OCI-LY7 (cell line): ENCODE measurements at regions not wholly inside any gene's neighbourhood (a gene's known extent, or its start where the extent isn't known, plus 50 kb on each side); places are given as distances from the start of the nearest gene placed in this dataset.

Experiments used
- BruUV-seq: library from RNA; stranded (reverse); fragments of 400-500 nt; replicated peaks from 2 replicates; lab custom pipeline; 2021; lab: Mats Ljungman, UMichigan
- CTCF ChIA-PET: fragments of 300-600 bp; sonication (Branson Sonifier 250); formaldehyde crosslinking; loops from one replicate; lab custom pipeline; 2022; ENCODE audit warnings: antibody characterized with exemption; ENCODE audit not compliant: unreplicated experiment; lab: Charles Lee
- POLR2A ChIA-PET: fragments of 300-600 bp; sonication (Branson Sonifier 250); formaldehyde crosslinking; loops from one replicate; lab custom pipeline; 2022; ENCODE audit warnings: antibody characterized with exemption; lab: Charles Lee
- DNase-seq: peaks from one replicate; pipeline ENCODE4 v3.0.0-alpha.2; 2015; ENCODE audit warnings: low spot score
- H2AFZ ChIP-seq: fragments of 200-600 bp; sonication (generic), shearing (Covaris generic); 2 replicates; pipeline ENCODE4 v1.6.1; 2014; ENCODE audit warnings: mild to moderate bottlenecking, antibody characterized with exemption, low read length, moderate library complexity
- H3K27ac ChIP-seq: fragments of 200-600 bp; sonication (generic); 2 replicates; pipeline ENCODE4 v1.5.1; 2014; ENCODE audit warnings: mixed run types, low read depth, mild to moderate bottlenecking, moderate library complexity, low read length, inconsistent platforms; ENCODE audit not compliant: poor library complexity, severe bottlenecking
- H3K36me3 ChIP-seq: fragments of 200-600 bp; sonication (generic); 2 replicates; pipeline ENCODE4 v1.6.1; 2014; ENCODE audit warnings: mild to moderate bottlenecking, antibody characterized with exemption, low read length, moderate library complexity, mixed read lengths; ENCODE audit not compliant: insufficient read depth
- H3K4me1 ChIP-seq: fragments of 200-600 bp; sonication (generic); 2 replicates; pipeline ENCODE4 v1.5.1; 2014; ENCODE audit warnings: mild to moderate bottlenecking, low read length; ENCODE audit not compliant: insufficient read depth, poor library complexity, severe bottlenecking
- H3K4me2 ChIP-seq: fragments of 200-600 bp; sonication (generic); 2 replicates; pipeline ENCODE4 v1.6.1; 2014; ENCODE audit warnings: mild to moderate bottlenecking, low read length
- H3K4me3 ChIP-seq: fragments of 200-600 bp; sonication (generic); 2 replicates; pipeline ENCODE4 v1.5.1; 2014; ENCODE audit warnings: mild to moderate bottlenecking, low read depth, low read length; ENCODE audit not compliant: poor library complexity, severe bottlenecking
- H3K79me2 ChIP-seq: fragments of 200-600 bp; sonication (generic); 2 replicates; pipeline ENCODE4 v1.6.1; 2016; ENCODE audit warnings: low read depth, mild to moderate bottlenecking, low read length, moderate library complexity, mixed read lengths; ENCODE audit not compliant: insufficient read depth
- H3K9me2 ChIP-seq: fragments of 200-600 bp; sonication (generic); 2 replicates; pipeline ENCODE4 v1.6.1; 2016; ENCODE audit warnings: mild to moderate bottlenecking, low read length, mixed read lengths; ENCODE audit not compliant: insufficient read depth
- H3K9me3 ChIP-seq: fragments of 200-600 bp; sonication (generic); 2 replicates; pipeline ENCODE4 v1.6.1; 2014; ENCODE audit warnings: mild to moderate bottlenecking, mixed run types, low read length, mixed read lengths
- H4K20me1 ChIP-seq: fragments of 200-600 bp; sonication (generic); 2 replicates; pipeline ENCODE4 v1.6.1; 2014; ENCODE audit warnings: mild to moderate bottlenecking, antibody characterized with exemption, low read length, moderate library complexity, mixed read lengths; ENCODE audit not compliant: insufficient read depth
- CTCF ChIP-seq: fragments of 200-600 bp; sonication (generic); conservative IDR thresholded peaks from 2 replicates; pipeline ENCODE4 v1.5.1; 2014; ENCODE audit warnings: mild to moderate bottlenecking, antibody characterized with exemption, low read length, moderate library complexity, mixed read lengths
- EZH2phosphoT487 ChIP-seq: fragments of 200-600 bp; sonication (generic); IDR thresholded peaks from 2 replicates; pipeline ENCODE4 v1.6.1; 2018; ENCODE audit warnings: low read depth, borderline replicate concordance, mild to moderate bottlenecking, mixed run types, antibody characterized with exemption, low read length, moderate library complexity, mixed read lengths
- intact Hi-C: fragments of 100-400 bp; cut with micrococcal nuclease; formaldehyde crosslinking; loops from one replicate; pipeline ENCODE4 v1.10.0; 2022; ENCODE audit not compliant: unreplicated experiment

- BruUV-seq, result no TSS peak
- no peak overlapping the region for H3K4me2 ChIP-seq
- POLR2A ChIA-PET, result interaction anchor here (0.7 kb wide), 1 partner anchor 223 kb away, joined by 4 read pairs; no protein-coding TSS in a partner anchor
- no peaks in the 10 kb centered on the region for H3K79me2 ChIP-seq
- H3K4me3 ChIP-seq, result no peak overlapping the region
- H3K9me3 ChIP-seq, result no peaks in the 10 kb centered on the region
- no peak overlapping the region for H2AFZ ChIP-seq
- no peaks in the 10 kb centered on the region for H3K4me1 ChIP-seq
- no peaks in the 10 kb centered on the region for H3K9me2 ChIP-seq
- CTCF ChIA-PET, result no interaction called here
- H3K27ac ChIP-seq, result no peak overlapping the region
- no peaks in the 10 kb centered on the region for H3K36me3 ChIP-seq
- no peak for DNase-seq
- no peak for TF ChIP-seq EZH2phosphoT487
- no peak for TF ChIP-seq CTCF
- no peaks in the 10 kb centered on the region for H4K20me1 ChIP-seq
- intact Hi-C loops, result no loop called here
Measured at GRCh38 chr6:114537977-114538376, 195.2 kb upstream of the HS3ST5 start.

- no peaks in the 10 kb centered on the region for H3K4me1 ChIP-seq
- POLR2A ChIA-PET, result interaction anchor here (0.8 kb wide), 1 partner anchor 10 kb away, joined by 3 read pairs; no protein-coding TSS in a partner anchor
- H3K4me3 ChIP-seq, result no peak overlapping the region
- BruUV-seq, result no TSS peak
- no peak for DNase-seq
- TF ChIP-seq CTCF (no peak), EZH2phosphoT487 (no peak)
- H4K20me1 ChIP-seq, result no peaks in the 10 kb centered on the region
- H2AFZ ChIP-seq, result no peak overlapping the region
- H3K9me2 ChIP-seq, result no peaks in the 10 kb centered on the region
- H3K79me2 ChIP-seq, result no peaks in the 10 kb centered on the region
- H3K27ac ChIP-seq, result no peak overlapping the region
- CTCF ChIA-PET, result no interaction called here
- no peaks in the 10 kb centered on the region for H3K36me3 ChIP-seq
- intact Hi-C loops, result no loop called here
- H3K4me2 ChIP-seq, result no peak overlapping the region
- no peaks in the 10 kb centered on the region for H3K9me3 ChIP-seq
Measured at GRCh38 chr6:114534813-114535212, 192.0 kb upstream of the HS3ST5 start.

- intact Hi-C loops, result no loop called here
- Histone ChIP-seq H2AFZ (no peak overlapping the region), H3K4me1 (no peaks in the 10 kb centered on the region), H3K4me3 (no peak overlapping the region), H3K4me2 (no peak overlapping the region), H4K20me1 (no peaks in the 10 kb centered on the region), H3K9me2 (no peaks in the 10 kb centered on the region), H3K36me3 (no peaks in the 10 kb centered on the region), H3K27ac (no peak overlapping the region), H3K79me2 (no peaks in the 10 kb centered on the region), H3K9me3 (no peaks in the 10 kb centered on the region)
- no peak for DNase-seq
- no peak for TF ChIP-seq EZH2phosphoT487
- no peak for TF ChIP-seq CTCF
- no TSS peak for BruUV-seq
- ChIA-PET POLR2A (interaction anchor here (1.0 kb wide), 1 partner anchor 10 kb away, joined by 3 read pairs; no protein-coding TSS in a partner anchor), CTCF (no interaction called here)
Measured at GRCh38 chr6:114524081-114524480, 181.3 kb upstream of the HS3ST5 start.
